ENCODE measurements at regions not wholly inside any gene's neighbourhood (a gene's known extent, or its start where the extent isn't known, plus 50 kb on each side); places are given as distances from the start of the nearest gene placed in this dataset.

GRCh38 chr16:75945916-75946457, 219.7 kb upstream of the CPHXL start:
- ChIA-PET CTCF (no interaction called here), POLR2A (no interaction called here)
- no peak for DNase-seq (ENCODE audit: extremely low spot score)
- no peak for TF ChIP-seq TARDBP (IDR thresholded peaks at IDR 0.05)
- TF ChIP-seq BHLHE40 (IDR thresholded peaks at IDR 0.05; ENCODE audit: borderline replicate concordance), result no peak
- TF ChIP-seq LEF1 (IDR thresholded peaks at IDR 0.05; ENCODE audit: borderline replicate concordance), result no peak
- TF ChIP-seq ELF4 (IDR thresholded peaks at IDR 0.05), result no peak
- TF ChIP-seq CTBP1 (IDR thresholded peaks at IDR 0.05; ENCODE audit: borderline replicate concordance), result no peak
- TF ChIP-seq PKNOX1 (IDR thresholded peaks at IDR 0.05), result no peak
- no peak for TF ChIP-seq SUZ12 (IDR thresholded peaks at IDR 0.05)
- TF ChIP-seq ZNF384 (IDR thresholded peaks at IDR 0.05), result no peak
- no peak for TF ChIP-seq FOXM1 (IDR thresholded peaks at IDR 0.05; ENCODE audit: borderline replicate concordance)

- POLR2A ChIA-PET, result no interaction called here
- DNase-seq (ENCODE audit: extremely low spot score), result no peak
- no peak for TF ChIP-seq CTBP1 (IDR thresholded peaks at IDR 0.05; ENCODE audit: borderline replicate concordance)
- TF ChIP-seq PKNOX1 (IDR thresholded peaks at IDR 0.05), result no peak
- TF ChIP-seq FOXM1 (IDR thresholded peaks at IDR 0.05; ENCODE audit: borderline replicate concordance), result no peak
- CTCF ChIA-PET, result no interaction called here
Measured at GRCh38 chr16:75947626-75948239, 221.4 kb upstream of the CPHXL start.

GRCh38 chr16:75948441-75948840, 222.2 kb upstream of the CPHXL start:
- TF ChIP-seq HDGF (IDR thresholded peaks at IDR 0.05; ENCODE audit: borderline replicate concordance) (no peak), FOXK2 (IDR thresholded peaks at IDR 0.05) (no peak), TARDBP (IDR thresholded peaks at IDR 0.05) (no peak), FOXA1 (IDR thresholded peaks at IDR 0.05) (no peak), FOXM1 (IDR thresholded peaks at IDR 0.05; ENCODE audit: borderline replicate concordance) (no peak), SP1 (IDR thresholded peaks at IDR 0.05) (no peak), CTBP1 (IDR thresholded peaks at IDR 0.05; ENCODE audit: borderline replicate concordance) (no peak), ZNF384 (IDR thresholded peaks at IDR 0.05) (no peak), LEF1 (IDR thresholded peaks at IDR 0.05; ENCODE audit: borderline replicate concordance) (no peak), ARNT (IDR thresholded peaks at IDR 0.05) (no peak), ELF4 (IDR thresholded peaks at IDR 0.05) (no peak), NFRKB (IDR thresholded peaks at IDR 0.05) (no peak), L3MBTL2 (conservative IDR thresholded peaks at IDR 0.05) (no peak), PKNOX1 (IDR thresholded peaks at IDR 0.05) (no peak), BHLHE40 (IDR thresholded peaks at IDR 0.05; ENCODE audit: borderline replicate concordance) (no peak), SUZ12 (IDR thresholded peaks at IDR 0.05) (no peak)
- ChIA-PET POLR2A (no interaction called here), CTCF (no interaction called here)
- no peak for DNase-seq (ENCODE audit: extremely low spot score)

- CTCF ChIA-PET, result no interaction called here
- TF ChIP-seq ARNT (IDR thresholded peaks at IDR 0.05) (no peak), PKNOX1 (IDR thresholded peaks at IDR 0.05) (no peak), HDGF (IDR thresholded peaks at IDR 0.05; ENCODE audit: borderline replicate concordance) (no peak), ZNF384 (IDR thresholded peaks at IDR 0.05) (no peak), FOXA1 (IDR thresholded peaks at IDR 0.05) (no peak), CTBP1 (IDR thresholded peaks at IDR 0.05; ENCODE audit: borderline replicate concordance) (no peak), FOXM1 (IDR thresholded peaks at IDR 0.05; ENCODE audit: borderline replicate concordance) (no peak)
- POLR2A ChIA-PET, result no interaction called here
Measured at GRCh38 chr16:75948886-75949285, 222.6 kb upstream of the CPHXL start.

GRCh38 chr16:75952124-75952523, 225.8 kb upstream of the CPHXL start:
- DNase-seq (ENCODE audit: extremely low spot score), result no peak
- POLR2A ChIA-PET, result no interaction called here
- CTCF ChIA-PET, result no interaction called here
- TF ChIP-seq SP1 (IDR thresholded peaks at IDR 0.05) (no peak), ELF4 (IDR thresholded peaks at IDR 0.05) (no peak), PKNOX1 (IDR thresholded peaks at IDR 0.05) (no peak), TARDBP (IDR thresholded peaks at IDR 0.05) (no peak), ZNF384 (IDR thresholded peaks at IDR 0.05) (no peak)

More at GRCh38 chr16:75948886-75949285, 222.6 kb upstream of the CPHXL start:
- no peak for DNase-seq (ENCODE audit: extremely low spot score)

- no peak for DNase-seq (ENCODE audit: extremely low spot score)
- ChIA-PET CTCF (no interaction called here), POLR2A (no interaction called here)
- TF ChIP-seq FOXM1 (IDR thresholded peaks at IDR 0.05; ENCODE audit: borderline replicate concordance), result no peak
- TF ChIP-seq FOXA1 (IDR thresholded peaks at IDR 0.05), result no peak
- TF ChIP-seq ZNF384 (IDR thresholded peaks at IDR 0.05), result no peak
- TF ChIP-seq SP1 (IDR thresholded peaks at IDR 0.05), result no peak
- no peak for TF ChIP-seq ARNT (IDR thresholded peaks at IDR 0.05)
- TF ChIP-seq HDGF (IDR thresholded peaks at IDR 0.05; ENCODE audit: borderline replicate concordance), result no peak
- TF ChIP-seq BHLHE40 (IDR thresholded peaks at IDR 0.05; ENCODE audit: borderline replicate concordance), result no peak
- no peak for TF ChIP-seq ELF4 (IDR thresholded peaks at IDR 0.05)
- no peak for TF ChIP-seq NFRKB (IDR thresholded peaks at IDR 0.05)
Measured at GRCh38 chr16:75957870-75958269, 231.6 kb upstream of the CPHXL start.

Data from HEK293T (cell line).